ENCODE measurements at regions not wholly inside any gene's neighbourhood (a gene's known extent, or its start where the extent isn't known, plus 50 kb on each side); places are given as distances from the start of the nearest gene placed in this dataset.
"Not testable (repeated sequence)": the region's sequence is repeated elsewhere in the genome, so short reads cannot be mapped to it uniquely, and the experiment has no call there.

GRCh38 chr4:117162976-117163375 lies 77.6 kb upstream of the TRAM1L1 start:
- H2AFZ ChIP-seq (ENCODE audit: low read length) = no peak overlapping the region
- POLR2A ChIA-PET (ENCODE audit: unreplicated experiment) = no interaction called here
- H3K4me3 ChIP-seq (ENCODE audit: low read length) = no peak overlapping the region
- no peaks in the 10 kb centered on the region for H3F3A ChIP-seq (ENCODE audit: low read length, unreplicated experiment)
- no peaks in the 10 kb centered on the region for H3K4me1 ChIP-seq (ENCODE audit: insufficient read depth, low read length)
- no peak overlapping the region for H3K9ac ChIP-seq (ENCODE audit: low read length)
- TF ChIP-seq EZH2 (IDR thresholded peaks at IDR 0.05; ENCODE audit: low read length, unreplicated experiment) = no peak
- no peak for TF ChIP-seq EZH2phosphoT487 (IDR thresholded peaks at IDR 0.05; ENCODE audit: borderline replicate concordance, low read length)
- TF ChIP-seq CTCF (conservative IDR thresholded peaks at IDR 0.05; ENCODE audit: low read depth, low read length) = no peak
- H3K27ac ChIP-seq (ENCODE audit: low read length) = no peak overlapping the region
- no peaks in the 10 kb centered on the region for H3K79me2 ChIP-seq (ENCODE audit: low read length)
- DNase-seq (no peak), ATAC-seq (no peak)
- intact Hi-C loops (cut with micrococcal nuclease) = no loop called here
- BruUV-seq (replicated peaks) = no TSS peak
- CTCF ChIA-PET = no interaction called here
- no peaks in the 10 kb centered on the region for H3K27me3 ChIP-seq (ENCODE audit: low read length)
- no peaks in the 10 kb centered on the region for H3K9me2 ChIP-seq (replicated peaks; ENCODE audit: low read length)
- H3K36me3 ChIP-seq (ENCODE audit: low read depth, low read length) = no peaks in the 10 kb centered on the region
- H3K9me3 ChIP-seq (ENCODE audit: low read length) = no peaks in the 10 kb centered on the region
- H3K4me2 ChIP-seq (ENCODE audit: low read length) = no peak overlapping the region
- no peaks in the 10 kb centered on the region for H4K20me1 ChIP-seq (ENCODE audit: low read length)

GRCh38 chr4:117164338-117164737 lies 79.0 kb upstream of the TRAM1L1 start:
- no peaks in the 10 kb centered on the region for H3K9me2 ChIP-seq (replicated peaks; ENCODE audit: low read length)
- ChIA-PET POLR2A (ENCODE audit: unreplicated experiment) (no interaction called here), CTCF (no interaction called here)
- H3K36me3 ChIP-seq (ENCODE audit: low read depth, low read length) = no peaks in the 10 kb centered on the region
- BruUV-seq (replicated peaks) = no TSS peak
- no peaks in the 10 kb centered on the region for H4K20me1 ChIP-seq (ENCODE audit: low read length)
- intact Hi-C loops (cut with micrococcal nuclease) = no loop called here
- no peak overlapping the region for H3K9ac ChIP-seq (ENCODE audit: low read length)
- no peak overlapping the region for H2AFZ ChIP-seq (ENCODE audit: low read length)
- no peak overlapping the region for H3K4me3 ChIP-seq (ENCODE audit: low read length)
- H3K4me2 ChIP-seq (ENCODE audit: low read length) = no peak overlapping the region
- ATAC-seq = no peak
- DNase-seq = no peak
- no peaks in the 10 kb centered on the region for H3F3A ChIP-seq (ENCODE audit: low read length, unreplicated experiment)
- no peaks in the 10 kb centered on the region for H3K27me3 ChIP-seq (ENCODE audit: low read length)
- H3K9me3 ChIP-seq (ENCODE audit: low read length) = no peaks in the 10 kb centered on the region
- no peaks in the 10 kb centered on the region for H3K4me1 ChIP-seq (ENCODE audit: insufficient read depth, low read length)
- TF ChIP-seq EZH2 (IDR thresholded peaks at IDR 0.05; ENCODE audit: low read length, unreplicated experiment) = no peak
- TF ChIP-seq EZH2phosphoT487 (IDR thresholded peaks at IDR 0.05; ENCODE audit: borderline replicate concordance, low read length) = no peak
- TF ChIP-seq CTCF (conservative IDR thresholded peaks at IDR 0.05; ENCODE audit: low read depth, low read length) = no peak
- H3K27ac ChIP-seq (ENCODE audit: low read length) = no peak overlapping the region
- no peaks in the 10 kb centered on the region for H3K79me2 ChIP-seq (ENCODE audit: low read length)

GRCh38 chr4:117175369-117175768 lies 90.0 kb upstream of the TRAM1L1 start:
- ATAC-seq; H3K9ac ChIP-seq (ENCODE audit: low read length); BruUV-seq (replicated peaks); H3K79me2 ChIP-seq (ENCODE audit: low read length); H3F3A ChIP-seq (ENCODE audit: low read length, unreplicated experiment); H3K27me3 ChIP-seq (ENCODE audit: low read length); H3K4me2 ChIP-seq (ENCODE audit: low read length); DNase-seq; H3K4me1 ChIP-seq (ENCODE audit: insufficient read depth, low read length); CTCF ChIA-PET; intact Hi-C loops (cut with micrococcal nuclease); H3K9me2 ChIP-seq (replicated peaks; ENCODE audit: low read length); H3K4me3 ChIP-seq (ENCODE audit: low read length); H2AFZ ChIP-seq (ENCODE audit: low read length); H3K36me3 ChIP-seq (ENCODE audit: low read depth, low read length); POLR2A ChIA-PET (ENCODE audit: unreplicated experiment); H3K27ac ChIP-seq (ENCODE audit: low read length); H3K9me3 ChIP-seq (ENCODE audit: low read length); H4K20me1 ChIP-seq (ENCODE audit: low read length): not testable (repeated sequence)

All from PC-3 (cell line).